CD8-positive, alpha-beta memory T cell (primary cell): ENCODE measurements at regions not wholly inside any gene's neighbourhood (a gene's known extent, or its start where the extent isn't known, plus 50 kb on each side); places are given as distances from the start of the nearest gene placed in this dataset.

Experiments
- CTCF ChIA-PET: fragments of 350-600 bp; sonication (Branson Sonifier 250); formaldehyde crosslinking; loops from one replicate; lab custom pipeline; 2021; ENCODE audit warnings: antibody characterized with exemption; lab: Charles Lee
- POLR2A ChIA-PET: fragments of 350-600 bp; sonication (Branson Sonifier 250); formaldehyde crosslinking; loops from one replicate; lab custom pipeline; 2021; ENCODE audit warnings: antibody characterized with exemption; lab: Charles Lee
- DNase-seq, 5 donors: peaks; one replicate each; pipeline versions ENCODE4 v3.0.0 to v3.0.0-alpha.2; 2020 to 2022; ENCODE audit warnings: mixed read lengths in 1 of 5
- H3K27ac ChIP-seq: one replicate; pipeline ENCODE4 v1.7.0; 2013; ENCODE audit warnings: low read depth, mild to moderate bottlenecking, low read length, moderate library complexity
- H3K27me3 ChIP-seq: 2 replicates; pipeline ENCODE4 v1.7.0; 2013; ENCODE audit warnings: low read length, mild to moderate bottlenecking; ENCODE audit not compliant: insufficient read depth, poor library complexity, severe bottlenecking
- H3K36me3 ChIP-seq: 2 replicates; pipeline ENCODE4 v1.7.0; 2013; ENCODE audit warnings: mild to moderate bottlenecking, low read length, moderate library complexity; ENCODE audit not compliant: insufficient read depth
- H3K4me1 ChIP-seq: 2 replicates; pipeline ENCODE4 v1.7.0; 2013; ENCODE audit warnings: mild to moderate bottlenecking, low read length, moderate library complexity; ENCODE audit not compliant: insufficient read depth
- H3K4me3 ChIP-seq: 2 replicates; pipeline ENCODE4 v1.7.0; 2013; ENCODE audit warnings: mild to moderate bottlenecking, low read length
- H3K9me3 ChIP-seq: 2 replicates; pipeline ENCODE4 v1.7.0; 2013; ENCODE audit warnings: mild to moderate bottlenecking, low read length
- H3K27ac Mint-ChIP-seq, 8 donors: one replicate each; pipeline ENCODE4 v1.8.0; 2020 to 2021; ENCODE audit warnings: mixed read lengths in 8 of 8, mild to moderate bottlenecking in 6 of 8, inconsistent platforms in 3 of 8, moderate library complexity in 3 of 8
- H3K27me3 Mint-ChIP-seq, 2 donors: one replicate each; pipeline ENCODE4 v1.8.0; 2020 to 2021; ENCODE audit warnings: mixed read lengths in 2 of 2, mild to moderate bottlenecking in 1 of 2, moderate library complexity in 1 of 2
- H3K36me3 Mint-ChIP-seq, 3 donors: one replicate each; pipeline ENCODE4 v1.8.0; 2020 to 2021; ENCODE audit warnings: mixed read lengths in 3 of 3, inconsistent platforms in 1 of 3, mild to moderate bottlenecking in 1 of 3
- H3K4me1 Mint-ChIP-seq, 3 donors: one replicate each; pipeline ENCODE4 v1.8.0; 2020 to 2021; ENCODE audit warnings: mixed read lengths in 3 of 3, inconsistent platforms in 1 of 3, mild to moderate bottlenecking in 1 of 3
- H3K4me3 Mint-ChIP-seq, 7 donors: one replicate each; pipeline ENCODE4 v1.8.0; 2020 to 2021; ENCODE audit warnings: mixed read lengths in 7 of 7, mild to moderate bottlenecking in 6 of 7, moderate library complexity in 4 of 7, inconsistent platforms in 2 of 7
- H3K9me3 Mint-ChIP-seq, 5 donors: one replicate each; pipeline ENCODE4 v1.8.0; 2020 to 2022; ENCODE audit warnings: mixed read lengths in 5 of 5, mild to moderate bottlenecking in 3 of 5, moderate library complexity in 2 of 5, inconsistent platforms in 1 of 5

- Mint-ChIP-seq H3K9me3 (peaks cover 0 to 2% (median 0%) of the 10 kb centered on the region in 5 donors), H3K27me3 (peaks cover 2 to 3% of the 10 kb centered on the region in 2 donors), H3K4me1 (no peaks in the 10 kb centered on the region), H3K27ac (no peak overlapping the region), H3K4me3 (no peak overlapping the region), H3K36me3 (no peaks in the 10 kb centered on the region)
- CTCF ChIA-PET = no interaction called here
- H3K27me3 ChIP-seq = no peaks in the 10 kb centered on the region
- H3K36me3 ChIP-seq = no peaks in the 10 kb centered on the region
- DNase-seq = no peak
- H3K4me3 ChIP-seq = no peak overlapping the region
- H3K9me3 ChIP-seq = no peaks in the 10 kb centered on the region
- POLR2A ChIA-PET = no interaction called here
- H3K27ac ChIP-seq = no peak overlapping the region
- no peaks in the 10 kb centered on the region for H3K4me1 ChIP-seq
These were observed 173.2 kb upstream of the EYA4 start for GRCh38 chr6:133067960-133068359.

DNA sequence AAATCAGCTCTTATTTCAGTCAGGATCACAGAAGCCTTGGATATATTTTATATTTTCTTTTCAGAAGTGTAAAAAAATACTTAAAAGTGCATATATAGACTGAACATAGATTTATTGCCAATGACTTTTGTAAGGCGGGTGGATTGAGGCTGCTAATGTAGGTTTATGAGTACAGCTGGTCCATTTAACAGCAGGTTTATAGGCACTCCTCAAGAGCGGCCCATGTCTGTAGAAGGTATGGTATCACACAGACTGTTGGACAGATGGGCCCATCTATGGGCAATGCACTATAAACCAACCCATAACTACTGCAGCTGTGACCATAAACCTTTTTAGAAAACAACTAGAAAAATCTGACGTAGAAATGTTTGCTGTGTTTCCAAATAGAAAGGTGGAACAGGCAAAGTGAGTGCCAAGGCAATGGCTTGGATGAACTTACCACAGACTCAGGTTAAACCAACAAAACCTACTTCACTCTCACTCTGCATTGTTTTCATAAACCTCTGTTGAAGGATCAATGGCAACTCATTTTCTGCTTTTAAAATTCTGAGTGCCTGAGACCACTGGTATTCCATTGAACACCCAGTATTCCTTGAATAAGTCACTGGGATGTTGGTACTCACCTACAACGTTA lies 170.6 kb upstream of the EYA4 start:
- no peaks in the 10 kb centered on the region for H3K36me3 Mint-ChIP-seq
- H3K27ac Mint-ChIP-seq = no peak overlapping the region
- ChIA-PET CTCF (interaction anchor here (1.0 kb wide), 1 partner anchor 16 kb away, joined by 3 read pairs; no protein-coding TSS in a partner anchor), POLR2A (no interaction called here)
- H3K4me3 Mint-ChIP-seq = no peak overlapping the region
- H3K4me3 ChIP-seq = no peak overlapping the region
- peaks cover 0 to 2% of the 10 kb centered on the region in 2 donors for H3K27me3 Mint-ChIP-seq
- H3K36me3 ChIP-seq = no peaks in the 10 kb centered on the region
- H3K9me3 Mint-ChIP-seq = peaks cover 0 to 2% (median 2%) of the 10 kb centered on the region in 5 donors
- no peaks in the 10 kb centered on the region for H3K27me3 ChIP-seq
- H3K9me3 ChIP-seq = no peaks in the 10 kb centered on the region
- no peak for DNase-seq
- H3K4me1 ChIP-seq = no peaks in the 10 kb centered on the region
- no peak overlapping the region for H3K27ac ChIP-seq
- H3K4me1 Mint-ChIP-seq = no peaks in the 10 kb centered on the region

DNA sequence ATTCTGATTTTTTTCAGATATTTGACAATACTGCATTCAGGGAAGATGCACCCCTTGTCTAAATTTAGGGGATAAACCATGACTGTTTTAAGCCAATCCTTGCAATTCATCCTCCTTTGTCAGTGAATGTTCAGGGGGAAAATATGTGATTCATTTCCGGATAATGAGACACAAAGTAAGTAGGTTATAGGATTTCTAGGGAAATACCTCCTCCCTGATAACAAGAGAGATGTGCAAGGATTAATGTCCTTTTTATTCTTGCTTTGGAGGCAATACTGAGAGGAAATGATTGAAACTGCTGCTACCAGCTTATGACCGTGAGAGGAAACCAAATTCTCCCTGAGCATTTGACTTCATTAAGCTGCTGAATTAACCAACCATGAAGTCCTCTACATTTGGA lies 161.3 kb upstream of the EYA4 start:
- H3K9me3 ChIP-seq = no peaks in the 10 kb centered on the region
- no peak overlapping the region for H3K4me3 Mint-ChIP-seq
- no peaks in the 10 kb centered on the region for H3K4me1 Mint-ChIP-seq
- no peak overlapping the region for H3K4me3 ChIP-seq
- CTCF ChIA-PET = no interaction called here
- no peak for DNase-seq
- no peak overlapping the region for H3K27ac ChIP-seq
- peaks cover 0 to 3% of the 10 kb centered on the region in 2 donors for H3K27me3 Mint-ChIP-seq
- H3K36me3 ChIP-seq = no peaks in the 10 kb centered on the region
- POLR2A ChIA-PET = no interaction called here
- H3K27me3 ChIP-seq = no peaks in the 10 kb centered on the region
- H3K9me3 Mint-ChIP-seq = no peaks in the 10 kb centered on the region
- H3K36me3 Mint-ChIP-seq = no peaks in the 10 kb centered on the region
- no peak overlapping the region for H3K27ac Mint-ChIP-seq
- H3K4me1 ChIP-seq = no peaks in the 10 kb centered on the region

GRCh38 chr6:133083248-133083967 lies 157.7 kb upstream of the EYA4 start:
- H3K27me3 Mint-ChIP-seq = peaks cover 0 to 3% of the 10 kb centered on the region in 2 donors
- DNase-seq = no peak
- no peaks in the 10 kb centered on the region for H3K36me3 Mint-ChIP-seq
- no peaks in the 10 kb centered on the region for H3K9me3 Mint-ChIP-seq
- Histone ChIP-seq H3K36me3 (no peaks in the 10 kb centered on the region), H3K9me3 (no peaks in the 10 kb centered on the region), H3K27ac (no peak overlapping the region), H3K4me1 (no peaks in the 10 kb centered on the region), H3K27me3 (no peaks in the 10 kb centered on the region), H3K4me3 (no peak overlapping the region)
- ChIA-PET POLR2A (no interaction called here), CTCF (no interaction called here)
- no peaks in the 10 kb centered on the region for H3K4me1 Mint-ChIP-seq
- no peak overlapping the region for H3K4me3 Mint-ChIP-seq
- H3K27ac Mint-ChIP-seq = no peak overlapping the region

- CTCF ChIA-PET = interaction anchor here (1.1 kb wide), 1 partner anchor 44 kb away, joined by 3 read pairs; no protein-coding TSS in a partner anchor
- H3K27me3 Mint-ChIP-seq = peaks cover 0 to 3% of the 10 kb centered on the region in 2 donors
- POLR2A ChIA-PET = no interaction called here
These were observed 155.7 kb upstream of the EYA4 start for GRCh38 chr6:133085471-133085870.

DNA sequence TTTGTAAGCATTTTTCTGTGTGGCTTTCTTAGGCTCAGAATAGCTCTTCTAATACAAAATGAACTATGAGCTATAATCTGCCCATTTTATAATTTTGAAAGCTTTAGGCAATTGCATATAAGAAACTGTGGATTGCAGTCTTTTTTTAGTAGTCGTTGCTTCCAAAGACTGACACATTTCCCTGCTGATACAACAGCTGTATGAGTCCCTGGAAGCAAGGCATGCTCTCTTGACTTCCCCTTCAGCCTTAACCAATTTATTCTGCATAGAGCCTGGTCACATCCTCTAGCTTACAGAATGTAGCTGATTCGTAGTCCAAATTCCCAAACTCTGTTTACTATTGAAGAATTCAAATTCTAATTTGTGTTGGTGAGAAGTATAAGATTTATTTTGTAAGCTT lies 155.3 kb upstream of the EYA4 start:
- no peak for DNase-seq

More at GRCh38 chr6:133085471-133085870, 155.7 kb upstream of the EYA4 start:
- no peaks in the 10 kb centered on the region for H3K4me1 Mint-ChIP-seq
- no peaks in the 10 kb centered on the region for H3K36me3 ChIP-seq
- no peaks in the 10 kb centered on the region for H3K9me3 Mint-ChIP-seq
- no peaks in the 10 kb centered on the region for H3K9me3 ChIP-seq
- no peak for DNase-seq
- no peak overlapping the region for H3K4me3 Mint-ChIP-seq
- H3K27ac ChIP-seq = no peak overlapping the region
- H3K27ac Mint-ChIP-seq = no peak overlapping the region
- H3K4me1 ChIP-seq = no peaks in the 10 kb centered on the region
- H3K4me3 ChIP-seq = no peak overlapping the region
- no peaks in the 10 kb centered on the region for H3K27me3 ChIP-seq
- no peaks in the 10 kb centered on the region for H3K36me3 Mint-ChIP-seq

DNA sequence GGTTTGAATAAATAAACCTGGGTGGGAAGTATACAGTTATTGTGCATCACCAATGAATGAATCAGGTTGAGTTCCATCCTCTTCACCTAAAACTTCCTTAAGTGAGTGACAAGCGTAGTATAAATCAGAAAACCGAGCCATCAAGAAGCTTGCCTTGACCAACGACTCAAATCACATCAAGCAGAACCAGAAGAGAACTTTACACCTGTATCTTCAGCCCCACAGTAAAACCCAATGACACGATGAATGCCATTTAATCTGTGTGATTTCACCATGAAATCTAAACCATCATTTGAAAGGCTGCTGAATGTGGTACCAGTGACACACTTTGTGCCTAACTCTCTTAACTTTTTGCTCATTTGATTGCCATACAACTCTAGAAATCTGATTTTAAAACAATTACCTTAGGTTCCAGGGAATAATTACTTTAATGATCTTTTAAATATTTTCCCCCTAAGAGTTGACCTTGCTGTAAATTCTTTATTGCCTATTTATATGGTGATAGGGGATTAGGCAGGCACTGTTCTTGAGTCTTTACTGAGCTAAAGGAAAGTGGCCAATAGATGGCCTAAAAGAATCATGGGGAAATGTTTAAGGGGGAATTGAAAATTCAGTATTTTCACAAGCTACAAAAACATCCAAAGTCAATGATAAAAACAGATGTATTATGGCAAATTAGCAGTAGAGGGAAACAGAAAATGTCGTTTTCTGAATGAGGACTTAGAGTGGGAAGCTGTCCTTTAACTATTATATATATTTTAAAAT lies 152.0 kb upstream of the EYA4 start:
- no peaks in the 10 kb centered on the region for H3K4me1 ChIP-seq
- ChIA-PET CTCF (no interaction called here), POLR2A (no interaction called here)
- H3K4me3 ChIP-seq = no peak overlapping the region
- Mint-ChIP-seq H3K27me3 (no peaks in the 10 kb centered on the region), H3K4me1 (no peaks in the 10 kb centered on the region), H3K9me3 (no peaks in the 10 kb centered on the region), H3K4me3 (no peak overlapping the region), H3K36me3 (no peaks in the 10 kb centered on the region), H3K27ac (no peak overlapping the region)
- H3K36me3 ChIP-seq = no peaks in the 10 kb centered on the region
- DNase-seq = no peak
- H3K27me3 ChIP-seq = no peaks in the 10 kb centered on the region
- H3K27ac ChIP-seq = no peak overlapping the region
- H3K9me3 ChIP-seq = no peaks in the 10 kb centered on the region

More for the DNA sequence above, 155.3 kb upstream of the EYA4 start:
- Mint-ChIP-seq H3K4me3 (no peak overlapping the region), H3K4me1 (no peaks in the 10 kb centered on the region), H3K27me3 (peaks cover 0 to 3% of the 10 kb centered on the region in 2 donors), H3K27ac (no peak overlapping the region), H3K36me3 (no peaks in the 10 kb centered on the region), H3K9me3 (no peaks in the 10 kb centered on the region)
- H3K27me3 ChIP-seq = no peaks in the 10 kb centered on the region
- POLR2A ChIA-PET = no interaction called here
- H3K4me3 ChIP-seq = no peak overlapping the region
- H3K4me1 ChIP-seq = no peaks in the 10 kb centered on the region
- H3K27ac ChIP-seq = no peak overlapping the region
- CTCF ChIA-PET = interaction anchor here (1.1 kb wide), 1 partner anchor 44 kb away, joined by 3 read pairs; no protein-coding TSS in a partner anchor
- H3K36me3 ChIP-seq = no peaks in the 10 kb centered on the region
- H3K9me3 ChIP-seq = no peaks in the 10 kb centered on the region

DNA sequence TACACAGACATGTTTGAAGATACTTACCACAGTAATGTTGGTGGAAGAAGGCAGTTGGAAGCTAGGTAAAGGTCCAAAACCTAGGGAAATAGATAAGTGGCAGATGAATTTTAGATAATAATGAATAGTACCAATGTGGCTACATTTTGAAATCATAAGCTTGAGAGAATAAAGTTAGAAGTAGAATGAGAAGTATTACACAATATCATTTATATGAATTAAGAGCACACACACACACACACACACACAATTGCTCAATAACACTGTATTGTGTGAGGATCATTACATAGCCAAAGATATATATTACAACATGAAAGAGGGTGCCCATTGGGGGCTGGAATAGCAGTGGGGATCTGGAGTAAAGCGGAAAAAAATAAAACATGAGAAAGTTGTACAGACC lies 149.0 kb upstream of the EYA4 start:
- no peak overlapping the region for H3K27ac Mint-ChIP-seq
- H3K4me1 Mint-ChIP-seq = no peaks in the 10 kb centered on the region
- no peak overlapping the region for H3K4me3 Mint-ChIP-seq

More for the DNA sequence above, 149.0 kb upstream of the EYA4 start:
- no peak for DNase-seq
- Mint-ChIP-seq H3K9me3 (no peaks in the 10 kb centered on the region), H3K36me3 (no peaks in the 10 kb centered on the region), H3K27me3 (no peaks in the 10 kb centered on the region)
- CTCF ChIA-PET = no interaction called here
- no peak overlapping the region for H3K27ac ChIP-seq
- H3K36me3 ChIP-seq = no peaks in the 10 kb centered on the region
- no peaks in the 10 kb centered on the region for H3K27me3 ChIP-seq
- no peaks in the 10 kb centered on the region for H3K9me3 ChIP-seq
- POLR2A ChIA-PET = no interaction called here
- H3K4me1 ChIP-seq = no peaks in the 10 kb centered on the region
- no peak overlapping the region for H3K4me3 ChIP-seq
